Epithelial cell of esophagus (primary cell): ENCODE measurements at regions not wholly inside any gene's neighbourhood (a gene's known extent, or its start where the extent isn't known, plus 50 kb on each side); places are given as distances from the start of the nearest gene placed in this dataset.

ENCODE experiments used
- DNase-seq: peaks from one replicate; pipeline ENCODE4 v3.0.0; 2010; ENCODE audit warnings: low read depth
- H3K4me3 ChIP-seq: 2 replicates; pipeline ENCODE4 v1.5.1; 2011; ENCODE audit warnings: mild to moderate bottlenecking, low read length, control low read depth
- TF ChIP-seq, protein P1 (sequence below): IDR thresholded peaks from 2 replicates; pipeline ENCODE4 v1.5.1; 2011; ENCODE audit warnings: low read depth, mild to moderate bottlenecking, low read length, control low read depth, inconsistent platforms; ENCODE audit not compliant: insufficient read depth; ENCODE audit errors: missing control alignments

DNA sequence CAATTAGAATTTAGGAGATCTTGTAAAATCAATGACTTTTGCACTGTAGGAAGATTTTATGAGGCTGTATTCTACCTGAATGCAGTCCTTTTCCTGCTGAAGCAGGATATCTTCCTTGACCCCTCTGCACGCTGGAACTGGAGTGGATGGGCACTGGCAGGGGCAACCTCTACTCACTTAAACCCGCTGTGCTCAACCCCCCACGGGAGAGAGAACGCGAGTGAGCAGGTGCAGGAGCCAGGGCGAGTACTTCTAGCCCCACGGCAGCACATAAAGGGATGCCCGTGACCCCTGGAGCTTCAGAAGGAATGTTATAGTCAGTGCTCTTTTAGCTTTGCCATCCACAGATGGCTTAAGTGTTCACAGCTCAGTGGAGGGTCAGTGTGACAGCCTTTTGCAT lies 1144.8 kb downstream of the EPHA7 start:
- no peak overlapping the region for H3K4me3 ChIP-seq
- TF ChIP-seq, protein P1, sequence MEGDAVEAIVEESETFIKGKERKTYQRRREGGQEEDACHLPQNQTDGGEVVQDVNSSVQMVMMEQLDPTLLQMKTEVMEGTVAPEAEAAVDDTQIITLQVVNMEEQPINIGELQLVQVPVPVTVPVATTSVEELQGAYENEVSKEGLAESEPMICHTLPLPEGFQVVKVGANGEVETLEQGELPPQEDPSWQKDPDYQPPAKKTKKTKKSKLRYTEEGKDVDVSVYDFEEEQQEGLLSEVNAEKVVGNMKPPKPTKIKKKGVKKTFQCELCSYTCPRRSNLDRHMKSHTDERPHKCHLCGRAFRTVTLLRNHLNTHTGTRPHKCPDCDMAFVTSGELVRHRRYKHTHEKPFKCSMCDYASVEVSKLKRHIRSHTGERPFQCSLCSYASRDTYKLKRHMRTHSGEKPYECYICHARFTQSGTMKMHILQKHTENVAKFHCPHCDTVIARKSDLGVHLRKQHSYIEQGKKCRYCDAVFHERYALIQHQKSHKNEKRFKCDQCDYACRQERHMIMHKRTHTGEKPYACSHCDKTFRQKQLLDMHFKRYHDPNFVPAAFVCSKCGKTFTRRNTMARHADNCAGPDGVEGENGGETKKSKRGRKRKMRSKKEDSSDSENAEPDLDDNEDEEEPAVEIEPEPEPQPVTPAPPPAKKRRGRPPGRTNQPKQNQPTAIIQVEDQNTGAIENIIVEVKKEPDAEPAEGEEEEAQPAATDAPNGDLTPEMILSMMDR: no peak
- no peak for DNase-seq

DNA sequence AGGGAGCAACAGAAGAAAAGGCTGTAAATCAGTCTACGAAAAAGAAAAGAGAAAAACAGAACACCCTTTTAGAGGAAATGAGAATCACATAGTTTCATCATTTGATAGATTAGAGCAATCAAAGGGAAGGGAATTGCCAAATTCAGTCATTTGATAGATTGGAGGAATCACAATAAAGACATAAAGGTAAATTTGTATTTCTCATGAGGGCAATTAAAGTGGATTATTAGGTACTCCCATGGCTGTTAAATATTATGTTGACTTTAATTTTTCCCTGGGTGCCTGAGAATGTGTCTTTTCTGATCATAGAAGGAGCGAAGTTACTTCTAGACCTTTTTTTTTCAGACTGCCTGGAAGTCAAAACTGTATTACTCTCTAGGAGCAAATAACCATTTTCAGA lies 1145.7 kb downstream of the EPHA7 start:
- no peak overlapping the region for H3K4me3 ChIP-seq
- TF ChIP-seq, protein P1: no peak

DNA sequence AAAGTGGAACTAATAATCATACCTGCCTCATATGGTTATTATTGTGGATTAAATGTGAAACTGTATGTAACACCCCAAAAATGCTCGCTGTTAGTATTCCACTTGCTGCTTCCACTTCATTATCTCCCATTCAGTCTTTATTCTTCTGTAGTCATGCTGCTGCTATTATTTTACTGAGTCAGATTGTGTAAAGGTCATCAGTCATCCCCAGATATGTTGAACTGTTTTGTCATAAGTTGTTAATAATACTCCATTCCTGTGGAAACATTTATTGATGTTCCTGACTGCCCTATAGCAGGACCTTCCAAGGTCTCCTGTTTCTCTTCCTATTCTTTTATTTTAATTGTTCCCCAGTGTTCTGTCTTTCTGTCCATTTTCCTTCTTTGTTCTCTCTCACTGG lies 1148.3 kb downstream of the EPHA7 start:
- H3K4me3 ChIP-seq: no peak overlapping the region
- TF ChIP-seq, protein P1: no peak
- DNase-seq: no peak

More for the DNA sequence above, 1145.7 kb downstream of the EPHA7 start:
- no peak for DNase-seq

DNA sequence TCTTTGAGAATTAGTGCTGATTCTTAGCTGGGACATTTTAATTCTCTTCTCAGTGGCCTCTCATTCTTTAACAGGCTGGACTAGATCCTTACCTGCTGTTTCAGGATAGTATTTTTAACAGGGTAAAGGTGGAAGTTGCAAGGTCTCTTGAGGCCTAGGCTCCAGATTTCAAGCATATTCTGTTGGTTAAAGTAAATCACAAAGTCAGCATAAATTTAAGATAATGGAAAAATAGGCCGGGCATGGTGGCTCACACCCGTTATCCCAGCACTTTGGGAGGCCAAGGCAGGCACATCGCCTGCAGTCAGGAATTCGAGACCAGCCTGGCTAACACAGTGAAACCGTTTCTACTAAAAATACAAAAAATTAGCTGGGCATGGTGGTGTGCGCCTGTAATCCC lies 1149.0 kb downstream of the EPHA7 start:
- H3K4me3 ChIP-seq: no peak overlapping the region

DNA sequence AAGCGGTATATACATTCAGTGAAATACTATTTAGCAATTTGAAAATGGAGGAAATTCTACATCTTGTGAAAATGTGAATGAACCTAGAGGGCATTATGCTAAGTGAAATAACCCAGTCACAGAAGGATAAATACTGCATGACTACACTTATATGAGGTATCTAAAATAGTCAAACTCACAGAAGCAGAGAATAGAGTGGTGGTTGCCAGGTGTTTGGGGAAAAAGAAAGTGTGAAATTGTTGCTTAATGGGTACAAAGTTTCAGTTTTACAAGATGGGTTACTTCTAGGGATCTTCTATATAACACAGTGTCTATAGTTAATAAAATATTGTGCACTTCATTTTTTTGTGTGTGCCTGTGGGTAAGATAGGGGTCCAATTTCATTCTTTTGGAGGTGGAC lies 1152.0 kb downstream of the EPHA7 start:
- no peak for DNase-seq
- TF ChIP-seq, protein P1: no peak
- no peak overlapping the region for H3K4me3 ChIP-seq

More for the DNA sequence above, 1149.0 kb downstream of the EPHA7 start:
- DNase-seq: no peak
- TF ChIP-seq, protein P1: no peak

DNA sequence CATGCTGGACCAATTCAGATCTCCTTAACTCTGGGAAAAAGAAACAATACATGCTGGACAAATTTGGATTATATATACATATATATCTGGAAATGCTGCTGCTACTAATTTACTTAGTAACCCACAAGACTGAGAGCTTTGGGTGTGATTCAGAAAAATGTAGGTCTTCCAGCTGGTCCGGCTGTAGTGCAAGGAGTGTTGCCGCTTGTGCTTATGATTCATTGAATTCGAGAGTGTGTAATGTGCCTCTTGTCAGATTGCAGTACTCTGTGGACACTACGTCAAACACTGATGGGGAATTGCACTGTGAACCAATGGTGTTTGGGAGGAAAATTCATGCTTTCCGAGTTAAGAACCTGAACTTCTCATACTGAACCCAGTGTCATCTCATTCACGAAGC lies 1155.5 kb downstream of the EPHA7 start:
- H3K4me3 ChIP-seq: no peak overlapping the region
- TF ChIP-seq, protein P1: no peak
- DNase-seq: peak; percentile 40

DNA sequence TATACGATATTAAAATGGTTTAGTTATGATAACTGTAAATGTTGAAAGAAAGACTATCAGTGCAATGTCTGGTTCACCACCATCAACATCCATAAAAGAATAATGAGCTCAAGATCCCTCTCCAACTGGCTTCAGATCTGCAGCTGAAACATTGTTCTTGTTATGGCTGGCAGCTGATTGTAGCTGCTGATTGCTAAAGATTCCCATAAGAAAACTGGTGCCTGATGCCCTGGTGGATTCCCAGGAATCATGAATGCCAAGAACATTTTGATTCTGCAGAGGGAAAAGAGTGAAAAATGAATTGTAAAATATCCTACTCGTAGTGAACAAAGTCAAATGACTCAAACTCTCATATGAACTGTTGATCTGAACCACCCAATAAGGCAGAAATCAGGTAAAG lies 1160.2 kb downstream of the EPHA7 start:
- DNase-seq: no peak
- TF ChIP-seq, protein P1: no peak
- H3K4me3 ChIP-seq: no peak overlapping the region
